ENCODE measurements at regions not wholly inside any gene's neighbourhood (a gene's known extent, or its start where the extent isn't known, plus 50 kb on each side); places are given as distances from the start of the nearest gene placed in this dataset.

- in situ Hi-C loops (cut with MboI; ENCODE audit: low pct_unique_long_range_greater_than_20kb, low sequenced_read_pairs, unreplicated experiment), result no loop called here
- TF ChIP-seq CTCF (IDR thresholded peaks at IDR 0.05; ENCODE audit: extremely low read depth, insufficient read depth, missing control alignments), result no peak
- no peak for DNase-seq (ENCODE audit: low spot score)
These were observed 226.2 kb upstream of the FAT1 start for GRCh38 chr4:186949847-186950246.

DNA sequence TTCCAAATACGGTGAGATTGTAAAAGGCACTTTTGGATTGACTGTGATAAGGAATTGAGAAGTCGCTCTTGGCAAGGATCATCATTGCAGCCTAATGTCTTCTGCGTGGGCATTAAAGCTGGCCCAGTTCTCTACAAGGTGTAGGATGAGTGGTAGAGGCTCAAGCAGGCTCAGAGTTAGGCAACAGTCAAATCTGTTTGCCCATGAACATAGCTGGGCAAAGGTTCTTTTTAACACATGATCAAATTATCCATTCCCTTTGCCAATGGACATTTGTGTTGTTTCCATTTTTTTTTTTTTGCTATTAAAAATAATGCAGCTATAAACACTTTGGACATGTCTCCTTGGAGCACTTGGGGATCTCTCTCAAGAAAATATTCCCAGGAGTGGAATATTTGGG, 229.1 kb upstream of the FAT1 start:
- TF ChIP-seq CTCF (IDR thresholded peaks at IDR 0.05; ENCODE audit: extremely low read depth, insufficient read depth, missing control alignments), result no peak
- DNase-seq (ENCODE audit: low spot score), result no peak
- in situ Hi-C loops (cut with MboI; ENCODE audit: low pct_unique_long_range_greater_than_20kb, low sequenced_read_pairs, unreplicated experiment), result no loop called here

- in situ Hi-C loops (cut with MboI; ENCODE audit: low pct_unique_long_range_greater_than_20kb, low sequenced_read_pairs, unreplicated experiment), result no loop called here
- no peak for DNase-seq (ENCODE audit: low spot score)
- no peak for TF ChIP-seq CTCF (IDR thresholded peaks at IDR 0.05; ENCODE audit: extremely low read depth, insufficient read depth, missing control alignments)
These were observed 230.1 kb upstream of the FAT1 start for GRCh38 chr4:186953599-186954260.

DNA sequence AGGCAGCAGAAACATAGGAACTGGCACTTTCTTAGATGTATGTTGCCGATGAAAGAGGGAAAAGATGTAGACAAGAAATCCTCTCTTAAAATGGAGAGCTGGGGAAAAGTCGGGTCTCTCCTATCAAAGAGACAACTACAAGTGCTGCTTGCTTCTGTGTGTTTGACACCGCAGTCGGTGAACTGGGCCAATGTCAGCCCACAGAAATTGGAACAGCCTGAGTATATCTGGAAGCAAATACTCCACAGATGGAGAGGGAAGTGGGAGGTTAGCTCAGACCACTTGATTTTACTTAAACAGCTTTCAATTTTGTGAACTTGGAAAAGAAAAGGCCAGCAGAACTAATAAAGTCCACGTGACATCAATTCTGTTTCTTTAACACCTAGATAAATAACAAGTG, 230.9 kb upstream of the FAT1 start:
- no peak for DNase-seq (ENCODE audit: low spot score)
- in situ Hi-C loops (cut with MboI; ENCODE audit: low pct_unique_long_range_greater_than_20kb, low sequenced_read_pairs, unreplicated experiment), result no loop called here
- no peak for TF ChIP-seq CTCF (IDR thresholded peaks at IDR 0.05; ENCODE audit: extremely low read depth, insufficient read depth, missing control alignments)

- no peak for TF ChIP-seq CTCF (IDR thresholded peaks at IDR 0.05; ENCODE audit: extremely low read depth, insufficient read depth, missing control alignments)
- in situ Hi-C loops (cut with MboI; ENCODE audit: low pct_unique_long_range_greater_than_20kb, low sequenced_read_pairs, unreplicated experiment), result no loop called here
- no peak for DNase-seq (ENCODE audit: low spot score)
These were observed 231.3 kb upstream of the FAT1 start for GRCh38 chr4:186954956-186955355.

- in situ Hi-C loops (cut with MboI; ENCODE audit: low pct_unique_long_range_greater_than_20kb, low sequenced_read_pairs, unreplicated experiment), result no loop called here
- no peak for DNase-seq (ENCODE audit: low spot score)
- TF ChIP-seq CTCF (IDR thresholded peaks at IDR 0.05; ENCODE audit: extremely low read depth, insufficient read depth, missing control alignments), result no peak
These were observed 234.4 kb upstream of the FAT1 start for GRCh38 chr4:186957952-186958555.

Data from GM13977 (cell line).